Calu3 (cell line): ENCODE measurements at regions not wholly inside any gene's neighbourhood (a gene's known extent, or its start where the extent isn't known, plus 50 kb on each side); places are given as distances from the start of the nearest gene placed in this dataset.

ENCODE experiments used
- BruUV-seq: library from RNA; stranded (reverse); fragments of 400-500 nt; replicated peaks from 2 replicates; lab custom pipeline; 2021; lab: Mats Ljungman, UMichigan
- CTCF ChIA-PET: fragments of 300-600 bp; sonication (Branson Sonifier 250); formaldehyde crosslinking; loops from one replicate; lab custom pipeline; 2022; ENCODE audit warnings: antibody characterized with exemption; lab: Charles Lee
- DNase-seq: peaks from one replicate; pipeline ENCODE4 v3.0.0; 2022
- H3K27ac Mint-ChIP-seq: one replicate; pipeline ENCODE4 v1.8.0; 2022; ENCODE audit warnings: mixed read lengths; ENCODE audit not compliant: unreplicated experiment
- H3K27me3 Mint-ChIP-seq: one replicate; pipeline ENCODE4 v1.8.0; 2022; ENCODE audit warnings: mixed read lengths; ENCODE audit not compliant: unreplicated experiment
- H3K36me3 Mint-ChIP-seq: one replicate; pipeline ENCODE4 v1.8.0; 2022; ENCODE audit warnings: mild to moderate bottlenecking, moderate library complexity, mixed read lengths; ENCODE audit not compliant: insufficient read depth, unreplicated experiment
- H3K4me1 Mint-ChIP-seq: one replicate; pipeline ENCODE4 v1.8.0; 2022; ENCODE audit warnings: mild to moderate bottlenecking, low read depth, mixed read lengths; ENCODE audit not compliant: unreplicated experiment
- H3K4me3 Mint-ChIP-seq: one replicate; pipeline ENCODE4 v1.8.0; 2022; ENCODE audit warnings: mild to moderate bottlenecking, low read depth, moderate library complexity, mixed read lengths; ENCODE audit not compliant: unreplicated experiment
- H3K9me3 Mint-ChIP-seq: one replicate; pipeline ENCODE4 v1.8.0; 2022; ENCODE audit warnings: low read depth, mixed read lengths; ENCODE audit not compliant: unreplicated experiment
- CTCF ChIP-seq: fragments of 200-600 bp; IDR thresholded peaks from one replicate; pipeline ENCODE4 v1.8.0; 2022; ENCODE audit warnings: antibody characterized with exemption; ENCODE audit not compliant: unreplicated experiment
- intact Hi-C: fragments of 100-400 bp; cut with micrococcal nuclease; formaldehyde crosslinking; loops from one replicate; pipeline ENCODE4 v1.10.0; 2022; ENCODE audit not compliant: unreplicated experiment

- Mint-ChIP-seq H3K27me3 (no peaks in the 10 kb centered on the region), H3K9me3 (no peaks in the 10 kb centered on the region), H3K4me1 (peaks cover 13% of the 10 kb centered on the region), H3K4me3 (no peak overlapping the region), H3K27ac (no peak overlapping the region), H3K36me3 (peaks cover 2% of the 10 kb centered on the region)
- TF ChIP-seq CTCF, result no peak
- CTCF ChIA-PET, result interaction anchor here (0.6 kb wide), 1 partner anchor 179 kb away, joined by 3 read pairs; no protein-coding TSS in a partner anchor
- no TSS peak for BruUV-seq
- intact Hi-C loops, result no loop called here
- no peak for DNase-seq
Measured at GRCh38 chr16:81175325-81175891, 63.1 kb upstream of the BCO1 start.

- no TSS peak for BruUV-seq
- Mint-ChIP-seq H3K4me1 (peaks cover 9% of the 10 kb centered on the region), H3K27ac (no peak overlapping the region), H3K9me3 (no peaks in the 10 kb centered on the region), H3K27me3 (no peaks in the 10 kb centered on the region), H3K4me3 (no peak overlapping the region), H3K36me3 (no peaks in the 10 kb centered on the region)
- CTCF ChIA-PET, result interaction anchor here (0.6 kb wide), 1 partner anchor 180 kb away, joined by 3 read pairs; no protein-coding TSS in a partner anchor
- intact Hi-C loops, result no loop called here
- no peak for TF ChIP-seq CTCF
- DNase-seq, result no peak
Measured at GRCh38 chr16:81174644-81175324, 63.7 kb upstream of the BCO1 start.

- Mint-ChIP-seq H3K36me3 (no peaks in the 10 kb centered on the region), H3K27me3 (no peaks in the 10 kb centered on the region), H3K4me1 (peaks cover 9% of the 10 kb centered on the region), H3K4me3 (no peak overlapping the region), H3K27ac (no peak overlapping the region), H3K9me3 (no peaks in the 10 kb centered on the region)
- intact Hi-C loops, result no loop called here
- BruUV-seq, result no TSS peak
- TF ChIP-seq CTCF, result no peak
- DNase-seq, result no peak
- CTCF ChIA-PET, result no interaction called here
Measured at GRCh38 chr16:81172769-81173658, 65.5 kb upstream of the BCO1 start.

GRCh38 chr16:81170824-81171223 is 67.7 kb upstream of the BCO1 start:
- no peak for DNase-seq
- Mint-ChIP-seq H3K27me3 (no peaks in the 10 kb centered on the region), H3K4me3 (no peak overlapping the region), H3K36me3 (peaks cover 5% of the 10 kb centered on the region), H3K27ac (no peak overlapping the region), H3K4me1 (peaks cover 9% of the 10 kb centered on the region), H3K9me3 (no peaks in the 10 kb centered on the region)
- CTCF ChIA-PET, result no interaction called here
- no peak for TF ChIP-seq CTCF
- intact Hi-C loops, result no loop called here
- BruUV-seq, result no TSS peak
